Suprapubic skin (tissue), 4 donors: ENCODE measurements at regions not wholly inside any gene's neighbourhood (a gene's known extent, or its start where the extent isn't known, plus 50 kb on each side); places are given as distances from the start of the nearest gene placed in this dataset.

Experiments used
- POLR2A ChIP-seq, 2 donors: fragments of 450-650 bp; IDR thresholded peaks; one replicate each; pipeline ENCODE4 v1.6.1; 2017; ENCODE audit warnings: antibody characterized with exemption in 2 of 2, mild to moderate bottlenecking in 2 of 2, moderate library complexity in 2 of 2
- POLR2AphosphoS5 ChIP-seq, 3 donors: sonication (generic); formaldehyde crosslinking; IDR thresholded peaks; one replicate each; pipeline ENCODE4 v1.6.1; 2017; ENCODE audit warnings: antibody characterized with exemption in 3 of 3
- TF ChIP-seq, protein P1 (sequence below), 2 donors: fragments of 200-600 bp in 1 of 2; fragments of 450-650 bp in 1 of 2; sonication (generic) in 1 of 2; IDR thresholded peaks; one replicate each; pipeline ENCODE4 v1.5.1; 2016 to 2019; ENCODE audit warnings: antibody characterized with exemption in 2 of 2, mild to moderate bottlenecking in 1 of 2, moderate library complexity in 1 of 2

- TF ChIP-seq, protein P1, sequence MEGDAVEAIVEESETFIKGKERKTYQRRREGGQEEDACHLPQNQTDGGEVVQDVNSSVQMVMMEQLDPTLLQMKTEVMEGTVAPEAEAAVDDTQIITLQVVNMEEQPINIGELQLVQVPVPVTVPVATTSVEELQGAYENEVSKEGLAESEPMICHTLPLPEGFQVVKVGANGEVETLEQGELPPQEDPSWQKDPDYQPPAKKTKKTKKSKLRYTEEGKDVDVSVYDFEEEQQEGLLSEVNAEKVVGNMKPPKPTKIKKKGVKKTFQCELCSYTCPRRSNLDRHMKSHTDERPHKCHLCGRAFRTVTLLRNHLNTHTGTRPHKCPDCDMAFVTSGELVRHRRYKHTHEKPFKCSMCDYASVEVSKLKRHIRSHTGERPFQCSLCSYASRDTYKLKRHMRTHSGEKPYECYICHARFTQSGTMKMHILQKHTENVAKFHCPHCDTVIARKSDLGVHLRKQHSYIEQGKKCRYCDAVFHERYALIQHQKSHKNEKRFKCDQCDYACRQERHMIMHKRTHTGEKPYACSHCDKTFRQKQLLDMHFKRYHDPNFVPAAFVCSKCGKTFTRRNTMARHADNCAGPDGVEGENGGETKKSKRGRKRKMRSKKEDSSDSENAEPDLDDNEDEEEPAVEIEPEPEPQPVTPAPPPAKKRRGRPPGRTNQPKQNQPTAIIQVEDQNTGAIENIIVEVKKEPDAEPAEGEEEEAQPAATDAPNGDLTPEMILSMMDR (IDR thresholded peaks at IDR 0.05) = no peak
- no peak for TF ChIP-seq POLR2AphosphoS5 (IDR thresholded peaks at IDR 0.05)
- TF ChIP-seq POLR2A (IDR thresholded peaks at IDR 0.05) = no peak
Observed at GRCh38 chr6:159639721-159640120, 53.3 kb downstream of the SOD2 start.
